DOHH2 (cell line): ENCODE measurements at regions not wholly inside any gene's neighbourhood (a gene's known extent, or its start where the extent isn't known, plus 50 kb on each side); places are given as distances from the start of the nearest gene placed in this dataset.

Source experiments
- H3F3A ChIP-seq: fragments of 200-600 bp; sonication (generic), shearing (Covaris generic); 2 replicates; pipeline ENCODE4 v1.6.0; 2016; ENCODE audit warnings: antibody characterized with exemption, mild to moderate bottlenecking; ENCODE audit not compliant: control insufficient read depth, insufficient read depth
- H3K27ac ChIP-seq: fragments of 200-600 bp; sonication (generic); 2 replicates; pipeline ENCODE4 v1.5.1; 2014; ENCODE audit warnings: low read depth, mild to moderate bottlenecking, low read length, moderate library complexity
- H3K27me3 ChIP-seq: fragments of 200-600 bp; sonication (generic); 2 replicates; pipeline ENCODE4 v1.6.1; 2014; ENCODE audit warnings: mild to moderate bottlenecking, low read length, mixed read lengths; ENCODE audit not compliant: control insufficient read depth
- H3K36me3 ChIP-seq: fragments of 200-600 bp; sonication (generic); 2 replicates; pipeline ENCODE4 v1.6.1; 2014; ENCODE audit warnings: mild to moderate bottlenecking, low read length, moderate library complexity, mixed read lengths; ENCODE audit not compliant: control insufficient read depth
- H3K4me1 ChIP-seq: fragments of 200-600 bp; sonication (generic); 2 replicates; pipeline ENCODE4 v1.6.1; 2014; ENCODE audit warnings: mild to moderate bottlenecking, low read length, mixed read lengths; ENCODE audit not compliant: control insufficient read depth
- H3K4me2 ChIP-seq: fragments of 200-600 bp; sonication (generic); 2 replicates; pipeline ENCODE4 v1.6.0; 2014; ENCODE audit warnings: mild to moderate bottlenecking, low read length, moderate library complexity
- H3K4me3 ChIP-seq: fragments of 200-600 bp; sonication (generic); 2 replicates; pipeline ENCODE4 v1.5.1; 2014; ENCODE audit warnings: mild to moderate bottlenecking, low read length, mixed read lengths
- H3K79me2 ChIP-seq: fragments of 200-600 bp; sonication (generic); 2 replicates; pipeline ENCODE4 v1.6.1; 2014; ENCODE audit warnings: mild to moderate bottlenecking, low read length, mixed read lengths; ENCODE audit not compliant: control insufficient read depth
- H3K9me2 ChIP-seq: fragments of 200-600 bp; sonication (generic); replicated peaks from 2 replicates; pipeline ENCODE4 v1.6.1; 2014; ENCODE audit warnings: mild to moderate bottlenecking, low read length, mixed read lengths; ENCODE audit not compliant: control insufficient read depth
- H3K9me3 ChIP-seq: fragments of 200-600 bp; sonication (generic); 2 replicates; pipeline ENCODE4 v1.6.1; 2014; ENCODE audit warnings: antibody characterized with exemption, low read length, mixed read lengths; ENCODE audit not compliant: control insufficient read depth, insufficient read depth
- H4K20me1 ChIP-seq: fragments of 200-600 bp; sonication (generic); 2 replicates; pipeline ENCODE4 v1.6.0; 2014; ENCODE audit warnings: low read depth, mild to moderate bottlenecking, antibody characterized with exemption, low read length, moderate library complexity; ENCODE audit not compliant: control insufficient read depth, insufficient read depth
- EZH2phosphoT487 ChIP-seq: fragments of 200-600 bp; sonication (generic); IDR thresholded peaks from 2 replicates; pipeline ENCODE4 v1.6.1; 2017; ENCODE audit warnings: borderline replicate concordance, mild to moderate bottlenecking, antibody characterized with exemption, low read length, moderate library complexity, mixed read lengths
- TF ChIP-seq, protein P1 (sequence below): fragments of 200-600 bp; sonication (generic); IDR thresholded peaks from one replicate; pipeline ENCODE4 v1.5.1; 2014; ENCODE audit warnings: antibody characterized with exemption, mild to moderate bottlenecking, low read depth, low read length; ENCODE audit not compliant: poor library complexity, severe bottlenecking

DNA sequence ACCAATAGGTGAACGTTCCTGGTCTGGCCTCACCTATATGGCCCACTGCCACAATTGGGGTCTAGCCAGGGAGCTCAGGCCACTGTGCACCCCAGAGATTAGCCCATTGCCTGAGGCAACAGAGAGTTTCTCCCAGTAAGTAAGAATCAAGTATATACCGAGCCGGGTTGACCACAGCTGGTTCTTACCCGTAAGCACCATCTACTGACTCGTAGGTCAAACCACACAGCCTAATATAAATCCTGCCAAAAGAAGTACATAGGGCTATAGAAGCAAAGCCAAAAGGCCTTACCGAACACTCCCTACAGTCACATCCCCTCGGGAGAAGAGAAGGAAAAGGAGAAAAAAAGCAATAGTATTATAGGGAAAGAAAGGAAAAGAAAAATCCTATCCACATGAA lies 463.6 kb upstream of the GJE1 start:
- H3K9me2 ChIP-seq = no peaks in the 10 kb centered on the region
- no peak overlapping the region for H3K27ac ChIP-seq
- TF ChIP-seq EZH2phosphoT487 = no peak
- TF ChIP-seq, protein P1, sequence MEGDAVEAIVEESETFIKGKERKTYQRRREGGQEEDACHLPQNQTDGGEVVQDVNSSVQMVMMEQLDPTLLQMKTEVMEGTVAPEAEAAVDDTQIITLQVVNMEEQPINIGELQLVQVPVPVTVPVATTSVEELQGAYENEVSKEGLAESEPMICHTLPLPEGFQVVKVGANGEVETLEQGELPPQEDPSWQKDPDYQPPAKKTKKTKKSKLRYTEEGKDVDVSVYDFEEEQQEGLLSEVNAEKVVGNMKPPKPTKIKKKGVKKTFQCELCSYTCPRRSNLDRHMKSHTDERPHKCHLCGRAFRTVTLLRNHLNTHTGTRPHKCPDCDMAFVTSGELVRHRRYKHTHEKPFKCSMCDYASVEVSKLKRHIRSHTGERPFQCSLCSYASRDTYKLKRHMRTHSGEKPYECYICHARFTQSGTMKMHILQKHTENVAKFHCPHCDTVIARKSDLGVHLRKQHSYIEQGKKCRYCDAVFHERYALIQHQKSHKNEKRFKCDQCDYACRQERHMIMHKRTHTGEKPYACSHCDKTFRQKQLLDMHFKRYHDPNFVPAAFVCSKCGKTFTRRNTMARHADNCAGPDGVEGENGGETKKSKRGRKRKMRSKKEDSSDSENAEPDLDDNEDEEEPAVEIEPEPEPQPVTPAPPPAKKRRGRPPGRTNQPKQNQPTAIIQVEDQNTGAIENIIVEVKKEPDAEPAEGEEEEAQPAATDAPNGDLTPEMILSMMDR = no peak
- H4K20me1 ChIP-seq = no peaks in the 10 kb centered on the region
- H3K4me2 ChIP-seq = no peak overlapping the region
- H3K4me3 ChIP-seq = no peak overlapping the region
- H3K27me3 ChIP-seq = no peaks in the 10 kb centered on the region
- H3F3A ChIP-seq = no peaks in the 10 kb centered on the region
- no peaks in the 10 kb centered on the region for H3K36me3 ChIP-seq
- H3K79me2 ChIP-seq = no peaks in the 10 kb centered on the region
- H3K9me3 ChIP-seq = peaks cover 2% of the 10 kb centered on the region; the same call in 1 of the 2 replicates
- H3K4me1 ChIP-seq = no peaks in the 10 kb centered on the region

DNA sequence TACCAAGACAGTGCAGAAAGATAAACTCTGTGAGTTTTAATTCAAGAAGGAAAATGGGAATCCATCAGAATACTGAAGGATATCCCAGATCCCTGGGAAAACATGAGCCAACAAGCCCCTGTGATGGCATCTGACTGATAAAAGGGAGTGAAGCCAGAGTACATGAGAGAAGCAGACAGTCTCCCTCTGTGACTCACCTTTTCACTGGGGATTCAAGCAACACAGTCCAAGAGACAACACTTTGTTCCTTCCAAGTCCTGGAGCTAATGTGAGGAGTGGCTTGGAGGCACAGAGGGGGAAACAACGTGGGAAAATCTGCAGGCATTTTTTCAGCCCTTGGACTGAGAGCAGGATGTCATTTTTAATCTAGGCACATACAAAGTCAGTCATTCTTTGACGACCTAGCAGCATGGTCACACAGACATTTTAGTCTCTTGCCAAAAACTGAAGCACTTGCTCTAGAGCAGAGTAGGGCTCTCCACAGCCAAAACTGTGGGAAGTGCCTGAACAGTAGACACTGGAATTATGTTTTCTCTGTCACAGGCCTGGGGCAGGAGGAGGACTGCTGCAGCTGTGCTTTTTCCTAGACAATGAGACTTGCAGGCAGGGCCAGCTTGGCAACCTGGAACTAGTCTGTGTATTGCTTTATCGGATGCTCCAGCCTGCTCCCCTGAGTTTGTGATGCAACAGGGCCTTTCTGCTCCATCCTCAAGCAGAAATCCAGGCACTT lies 465.0 kb upstream of the GJE1 start:
- peaks cover 2% of the 10 kb centered on the region; the same call in 1 of the 2 replicates for H3K9me3 ChIP-seq
- no peaks in the 10 kb centered on the region for H3K79me2 ChIP-seq
- H3K9me2 ChIP-seq = no peaks in the 10 kb centered on the region
- H3K27me3 ChIP-seq = no peaks in the 10 kb centered on the region
- H3K36me3 ChIP-seq = no peaks in the 10 kb centered on the region
- TF ChIP-seq, protein P1 = no peak
- TF ChIP-seq EZH2phosphoT487 = no peak
- no peaks in the 10 kb centered on the region for H3F3A ChIP-seq
- no peak overlapping the region for H3K27ac ChIP-seq
- H3K4me2 ChIP-seq = no peak overlapping the region
- H3K4me1 ChIP-seq = no peaks in the 10 kb centered on the region
- no peak overlapping the region for H3K4me3 ChIP-seq
- H4K20me1 ChIP-seq = no peaks in the 10 kb centered on the region

DNA sequence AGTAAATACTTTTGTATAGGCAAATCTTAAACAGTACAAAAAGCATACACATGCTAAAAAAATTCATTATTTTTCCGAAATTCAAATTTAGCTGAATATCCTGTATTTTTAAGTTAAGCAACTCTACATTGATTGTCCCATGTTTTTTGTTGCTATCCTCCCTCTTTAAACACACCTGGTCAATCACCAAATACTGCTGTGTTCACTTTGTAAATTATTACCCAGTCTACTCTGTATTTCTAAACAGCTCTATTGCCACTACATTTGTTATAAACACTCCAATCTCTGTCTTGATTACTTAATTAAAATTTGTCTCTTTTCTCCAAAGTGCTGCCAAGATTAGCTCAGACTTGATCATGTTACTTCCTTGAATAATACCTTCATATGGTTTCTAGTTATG lies 466.5 kb upstream of the GJE1 start:
- H3K36me3 ChIP-seq = no peaks in the 10 kb centered on the region
- no peaks in the 10 kb centered on the region for H3K4me1 ChIP-seq
- no peaks in the 10 kb centered on the region for H4K20me1 ChIP-seq
- TF ChIP-seq EZH2phosphoT487 = no peak
- TF ChIP-seq, protein P1 = no peak
- H3K9me2 ChIP-seq = no peaks in the 10 kb centered on the region
- no peaks in the 10 kb centered on the region for H3K27me3 ChIP-seq
- no peaks in the 10 kb centered on the region for H3K79me2 ChIP-seq
- no peak overlapping the region for H3K4me3 ChIP-seq
- H3K4me2 ChIP-seq = no peak overlapping the region
- H3F3A ChIP-seq = no peaks in the 10 kb centered on the region
- peaks cover 2% of the 10 kb centered on the region; the same call in 1 of the 2 replicates for H3K9me3 ChIP-seq
- H3K27ac ChIP-seq = no peak overlapping the region
